ENCODE measurements at regions not wholly inside any gene's neighbourhood (a gene's known extent, or its start where the extent isn't known, plus 50 kb on each side); places are given as distances from the start of the nearest gene placed in this dataset.

- no peak overlapping the region for H3K4me3 ChIP-seq
- intact Hi-C loops (cut with DNase I): no loop called here
- no peaks in the 10 kb centered on the region for H3K9me3 ChIP-seq
- H3K27ac ChIP-seq: no peak overlapping the region
- H3K4me1 ChIP-seq (ENCODE audit: insufficient read depth): no peaks in the 10 kb centered on the region
- WGBS, 3 donors: 81 to 85% (median 83%) methylated on average over 10 of the region's 10 CpGs
- H3K36me3 ChIP-seq: no peaks in the 10 kb centered on the region
- H3K27me3 ChIP-seq: no peaks in the 10 kb centered on the region
- DNase-seq: no peak
- TF ChIP-seq POLR2A (IDR thresholded peaks at IDR 0.05) (no peak), CTCF (IDR thresholded peaks at IDR 0.05) (no peak), EP300 (IDR thresholded peaks at IDR 0.05) (no peak)
These were observed 227.5 kb upstream of the RMST start for GRCh38 chr12:97235102-97235501.

GRCh38 chr12:97246368-97246767 lies 216.2 kb upstream of the RMST start:
- H3K27me3 ChIP-seq: no peaks in the 10 kb centered on the region
- WGBS, 3 donors: 79 to 86% (median 83%) methylated on average over 4 of the region's 4 CpGs
- intact Hi-C loops (cut with DNase I): no loop called here

GRCh38 chr12:97250483-97250882 lies 212.1 kb upstream of the RMST start:
- H3K9me3 ChIP-seq: no peaks in the 10 kb centered on the region
- no peak overlapping the region for H3K27ac ChIP-seq
- no peaks in the 10 kb centered on the region for H3K4me1 ChIP-seq (ENCODE audit: insufficient read depth)
- intact Hi-C loops (cut with DNase I): no loop called here
- no peak for DNase-seq
- H3K27me3 ChIP-seq: no peaks in the 10 kb centered on the region
- H3K36me3 ChIP-seq: no peaks in the 10 kb centered on the region
- TF ChIP-seq CTCF (IDR thresholded peaks at IDR 0.05) (no peak), POLR2A (IDR thresholded peaks at IDR 0.05) (no peak), EP300 (IDR thresholded peaks at IDR 0.05) (no peak)
- 90 to 94% (median 91%) methylated on average over 4 of the region's 4 CpGs for WGBS, 3 donors
- H3K4me3 ChIP-seq: no peak overlapping the region

More at GRCh38 chr12:97246368-97246767, 216.2 kb upstream of the RMST start:
- Histone ChIP-seq H3K36me3 (no peaks in the 10 kb centered on the region), H3K27ac (no peak overlapping the region), H3K9me3 (no peaks in the 10 kb centered on the region), H3K4me1 (ENCODE audit: insufficient read depth) (no peaks in the 10 kb centered on the region), H3K4me3 (no peak overlapping the region)
- TF ChIP-seq POLR2A (IDR thresholded peaks at IDR 0.05) (no peak), CTCF (IDR thresholded peaks at IDR 0.05) (no peak), EP300 (IDR thresholded peaks at IDR 0.05) (no peak)
- DNase-seq: no peak

GRCh38 chr12:97257726-97258125 lies 204.9 kb upstream of the RMST start:
- 66 to 81% (median 70%) methylated on average over 3 of the region's 3 CpGs for WGBS, 3 donors
- H3K4me1 ChIP-seq (ENCODE audit: insufficient read depth): no peaks in the 10 kb centered on the region
- intact Hi-C loops (cut with DNase I): no loop called here

More at GRCh38 chr12:97257726-97258125, 204.9 kb upstream of the RMST start:
- no peak overlapping the region for H3K27ac ChIP-seq
- H3K36me3 ChIP-seq: no peaks in the 10 kb centered on the region
- no peak for TF ChIP-seq POLR2A (IDR thresholded peaks at IDR 0.05)
- no peak for TF ChIP-seq EP300 (IDR thresholded peaks at IDR 0.05)
- no peak for TF ChIP-seq CTCF (IDR thresholded peaks at IDR 0.05)
- no peak overlapping the region for H3K4me3 ChIP-seq
- no peaks in the 10 kb centered on the region for H3K9me3 ChIP-seq
- DNase-seq: no peak
- no peaks in the 10 kb centered on the region for H3K27me3 ChIP-seq
